Gastrocnemius medialis (tissue), 4 donors: ENCODE measurements at regions not wholly inside any gene's neighbourhood (a gene's known extent, or its start where the extent isn't known, plus 50 kb on each side); places are given as distances from the start of the nearest gene placed in this dataset.

Source experiments
- ATAC-seq, 2 donors: fragments of 150-250 bp; one replicate each; pipeline ENCODE4 v1.9.1; 2016
- DNase-seq, 2 donors: peaks; one replicate each; pipeline ENCODE4 v3.0.0-alpha.2; 2019
- H3K27ac ChIP-seq, 4 donors: fragments of 200-600 bp; sonication (generic); 1 replicate in 1 of 4; 2 replicates in 3 of 4; pipeline ENCODE4 v1.5.1; 2016 to 2018; ENCODE audit warnings: mild to moderate bottlenecking in 2 of 4, moderate library complexity in 1 of 4
- H3K27me3 ChIP-seq, 3 donors: fragments of 200-600 bp; sonication (generic) in 2 of 3; 1 replicate in 1 of 3; 2 replicates in 2 of 3; pipeline versions ENCODE4 v1.5.1 to v1.6.0; 2016 to 2019; ENCODE audit warnings: mild to moderate bottlenecking in 1 of 3, moderate library complexity in 1 of 3
- H3K36me3 ChIP-seq, 2 donors: fragments of 200-600 bp; sonication (generic) in 1 of 2; one replicate each; pipeline ENCODE4 v1.5.1; 2017 to 2018
- H3K4me1 ChIP-seq, 2 donors: fragments of 200-600 bp; sonication (generic) in 1 of 2; one replicate each; pipeline ENCODE4 v1.5.1; 2016 to 2017; ENCODE audit warnings: mild to moderate bottlenecking in 2 of 2
- H3K4me3 ChIP-seq, 4 donors: fragments of 200-600 bp; sonication (generic) in 3 of 4; 1 replicate in 1 of 4; 2 replicates in 3 of 4; pipeline ENCODE4 v1.5.1; 2016 to 2019; ENCODE audit warnings: mild to moderate bottlenecking in 2 of 4
- H3K9me3 ChIP-seq, 3 donors: fragments of 200-600 bp; sonication (generic) in 2 of 3; 1 replicate in 1 of 3; 2 replicates in 2 of 3; pipeline ENCODE4 v1.5.1; 2016 to 2019
- POLR2A ChIP-seq, 2 donors: fragments of 450-650 bp; IDR thresholded peaks; one replicate each; pipeline ENCODE4 v1.6.1; 2017; ENCODE audit warnings: antibody characterized with exemption in 2 of 2, mild to moderate bottlenecking in 2 of 2, moderate library complexity in 2 of 2
- in situ Hi-C, 4 donors: fragments of 200-750 bp; cut with MboI; loops; one replicate each; pipeline versions ENCODE4 v1.15.0 to v1.8.0; 2017; ENCODE audit warnings: low sequenced_read_pairs in 4 of 4
- intact Hi-C: fragments of 100-400 bp; cut with DNase I; formaldehyde crosslinking; loops from one replicate; pipeline ENCODE4 v1.15.1; 2023; ENCODE audit warnings: low total_unique reads
- TF ChIP-seq, protein P1 (sequence below), 5 experiments: fragments of 450-650 bp in 3 of 5; fragments of 200-600 bp in 2 of 5; sonication (generic) in 2 of 5; IDR thresholded peaks in 4 of 5; conservative IDR thresholded peaks in 1 of 5; 1 replicate in 4 of 5; 2 replicates in 1 of 5; pipeline ENCODE4 v1.5.1; 2016 to 2019; ENCODE audit warnings: antibody characterized with exemption in 5 of 5, mild to moderate bottlenecking in 3 of 5, moderate library complexity in 3 of 5

GRCh38 chr2:82120654-82121053, 1816.1 kb upstream of the LRRTM1 start:
- no peak for TF ChIP-seq POLR2A (IDR thresholded peaks at IDR 0.05)
- TF ChIP-seq, protein P1, sequence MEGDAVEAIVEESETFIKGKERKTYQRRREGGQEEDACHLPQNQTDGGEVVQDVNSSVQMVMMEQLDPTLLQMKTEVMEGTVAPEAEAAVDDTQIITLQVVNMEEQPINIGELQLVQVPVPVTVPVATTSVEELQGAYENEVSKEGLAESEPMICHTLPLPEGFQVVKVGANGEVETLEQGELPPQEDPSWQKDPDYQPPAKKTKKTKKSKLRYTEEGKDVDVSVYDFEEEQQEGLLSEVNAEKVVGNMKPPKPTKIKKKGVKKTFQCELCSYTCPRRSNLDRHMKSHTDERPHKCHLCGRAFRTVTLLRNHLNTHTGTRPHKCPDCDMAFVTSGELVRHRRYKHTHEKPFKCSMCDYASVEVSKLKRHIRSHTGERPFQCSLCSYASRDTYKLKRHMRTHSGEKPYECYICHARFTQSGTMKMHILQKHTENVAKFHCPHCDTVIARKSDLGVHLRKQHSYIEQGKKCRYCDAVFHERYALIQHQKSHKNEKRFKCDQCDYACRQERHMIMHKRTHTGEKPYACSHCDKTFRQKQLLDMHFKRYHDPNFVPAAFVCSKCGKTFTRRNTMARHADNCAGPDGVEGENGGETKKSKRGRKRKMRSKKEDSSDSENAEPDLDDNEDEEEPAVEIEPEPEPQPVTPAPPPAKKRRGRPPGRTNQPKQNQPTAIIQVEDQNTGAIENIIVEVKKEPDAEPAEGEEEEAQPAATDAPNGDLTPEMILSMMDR (IDR thresholded peaks at IDR 0.05 in 4 of 5, conservative IDR thresholded peaks at IDR 0.05 in 1 of 5): no peak
- H3K4me3 ChIP-seq: no peak overlapping the region
- ATAC-seq (no peak), DNase-seq (no peak)
- H3K4me1 ChIP-seq: no peaks in the 10 kb centered on the region
- in situ Hi-C loops: no loop called here
- H3K36me3 ChIP-seq: no peaks in the 10 kb centered on the region
- H3K27ac ChIP-seq: no peak overlapping the region
- H3K27me3 ChIP-seq: no peaks in the 10 kb centered on the region
- intact Hi-C loops: no loop called here
- no peaks in the 10 kb centered on the region for H3K9me3 ChIP-seq

GRCh38 chr2:82120115-82120514, 1815.6 kb upstream of the LRRTM1 start:
- in situ Hi-C loops (no loop called here), intact Hi-C loops (no loop called here)
- H3K27ac ChIP-seq: no peak overlapping the region
- no peaks in the 10 kb centered on the region for H3K9me3 ChIP-seq
- H3K4me3 ChIP-seq: no peak overlapping the region
- TF ChIP-seq, protein P1 (IDR thresholded peaks at IDR 0.05 in 4 of 5, conservative IDR thresholded peaks at IDR 0.05 in 1 of 5): no peak
- no peak for TF ChIP-seq POLR2A (IDR thresholded peaks at IDR 0.05)
- ATAC-seq (no peak), DNase-seq (no peak)
- no peaks in the 10 kb centered on the region for H3K36me3 ChIP-seq
- no peaks in the 10 kb centered on the region for H3K4me1 ChIP-seq
- no peaks in the 10 kb centered on the region for H3K27me3 ChIP-seq

DNA sequence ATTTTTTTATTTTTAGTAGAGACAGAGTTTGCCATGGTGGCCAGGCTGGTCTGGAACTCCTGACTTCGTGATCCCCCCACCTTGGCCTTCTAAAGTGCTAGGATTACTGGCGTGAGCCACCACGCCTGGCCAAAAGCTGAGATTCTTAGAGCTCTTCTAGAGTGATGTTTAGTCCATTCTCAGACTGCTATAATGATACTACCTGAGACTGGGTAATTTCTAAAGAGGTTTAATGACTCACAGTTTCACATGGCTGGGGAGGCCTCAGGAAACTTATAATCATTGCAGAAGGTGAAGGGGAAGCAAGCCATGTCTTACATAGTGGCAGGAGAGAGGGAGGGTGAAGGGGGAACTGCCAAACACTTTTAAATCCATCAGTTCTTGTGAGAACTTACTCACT, 1804.9 kb upstream of the LRRTM1 start:
- H3K27me3 ChIP-seq: no peaks in the 10 kb centered on the region
- no peaks in the 10 kb centered on the region for H3K36me3 ChIP-seq
- TF ChIP-seq, protein P1 (IDR thresholded peaks at IDR 0.05 in 4 of 5, conservative IDR thresholded peaks at IDR 0.05 in 1 of 5): no peak
- no peak for TF ChIP-seq POLR2A (IDR thresholded peaks at IDR 0.05)
- H3K4me1 ChIP-seq: no peaks in the 10 kb centered on the region
- no peak overlapping the region for H3K27ac ChIP-seq
- no peaks in the 10 kb centered on the region for H3K9me3 ChIP-seq
- in situ Hi-C loops (no loop called here), intact Hi-C loops (no loop called here)
- no peak overlapping the region for H3K4me3 ChIP-seq
- DNase-seq: no peak
- ATAC-seq: no peak

- Histone ChIP-seq H3K27me3 (no peaks in the 10 kb centered on the region), H3K36me3 (no peaks in the 10 kb centered on the region)
Observed at GRCh38 chr2:82098617-82099016, 1794.1 kb upstream of the LRRTM1 start.

DNA sequence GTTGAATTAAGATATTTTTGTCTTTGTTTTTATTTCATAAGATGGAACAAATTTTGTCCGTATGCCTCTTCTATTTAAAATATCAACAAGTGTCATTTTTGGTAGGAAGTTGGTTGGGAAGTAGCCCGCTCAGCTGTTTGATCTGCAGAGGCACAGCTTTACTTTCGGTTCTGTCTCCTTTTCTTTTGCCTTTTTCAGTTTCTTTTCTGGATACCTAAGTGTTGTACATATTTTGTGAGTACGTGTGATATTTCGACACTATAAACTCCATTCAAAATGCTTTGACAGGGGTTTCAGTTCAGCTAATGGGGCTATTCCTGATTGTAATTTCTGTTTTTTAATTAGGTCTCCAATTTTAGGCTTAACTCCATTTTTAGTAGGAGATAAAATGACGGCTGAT, 1785.0 kb upstream of the LRRTM1 start:
- Histone ChIP-seq H3K27ac (no peak overlapping the region), H3K9me3 (no peaks in the 10 kb centered on the region), H3K36me3 (no peaks in the 10 kb centered on the region), H3K27me3 (no peaks in the 10 kb centered on the region), H3K4me1 (no peaks in the 10 kb centered on the region), H3K4me3 (no peak overlapping the region)
- ATAC-seq (no peak), DNase-seq (no peak)
- intact Hi-C loops: no loop called here
- in situ Hi-C loops: no loop called here
- no peak for TF ChIP-seq POLR2A (IDR thresholded peaks at IDR 0.05)
- TF ChIP-seq, protein P1 (IDR thresholded peaks at IDR 0.05 in 4 of 5, conservative IDR thresholded peaks at IDR 0.05 in 1 of 5): no peak

More at GRCh38 chr2:82098617-82099016, 1794.1 kb upstream of the LRRTM1 start:
- no peak overlapping the region for H3K4me3 ChIP-seq
- TF ChIP-seq, protein P1 (IDR thresholded peaks at IDR 0.05 in 4 of 5, conservative IDR thresholded peaks at IDR 0.05 in 1 of 5): no peak
- no peak for TF ChIP-seq POLR2A (IDR thresholded peaks at IDR 0.05)
- H3K4me1 ChIP-seq: no peaks in the 10 kb centered on the region
- DNase-seq (no peak), ATAC-seq (no peak)
- in situ Hi-C loops (no loop called here), intact Hi-C loops (no loop called here)
- no peaks in the 10 kb centered on the region for H3K9me3 ChIP-seq
- H3K27ac ChIP-seq: no peak overlapping the region
